ENCODE measurements at regions not wholly inside any gene's neighbourhood (a gene's known extent, or its start where the extent isn't known, plus 50 kb on each side); places are given as distances from the start of the nearest gene placed in this dataset.

- Histone ChIP-seq H3K27me3 (replicated peaks in 1 of 7) (peaks cover 0 to 18% (median 0%) of the 10 kb centered on the region in 7 donors), H3K4me1 (peaks cover 0 to 2% (median 0%) of the 10 kb centered on the region in 6 donors), H3K36me3 (no peaks in the 10 kb centered on the region), H3K9me3 (peaks cover 0 to 7% (median 0%) of the 10 kb centered on the region in 8 donors), H3K4me3 (no peak overlapping the region), H3K27ac (no peak overlapping the region)
- intact Hi-C loops (cut with DNase I; ENCODE audit: low total_unique reads): no loop called here
- TF ChIP-seq POLR2A (IDR thresholded peaks at IDR 0.05): no peak
- no peak for TF ChIP-seq CTCF (IDR thresholded peaks at IDR 0.05 in 8 of 11, conservative IDR thresholded peaks at IDR 0.05 in 3 of 11)
- no peak for TF ChIP-seq POLR2AphosphoS5 (IDR thresholded peaks at IDR 0.05)
- DNase-seq: no peak
- 65 to 91% (median 72%) methylated on average over 6 to 8 of the region's 8 CpGs for WGBS, 5 donors
Observed at GRCh38 chr1:25043228-25043580, 113.1 kb upstream of the RUNX3 start.

GRCh38 chr1:25042331-25043227 lies 112.5 kb upstream of the RUNX3 start:
- no peak overlapping the region for H3K4me3 ChIP-seq
- DNase-seq: no peak
- H3K36me3 ChIP-seq: no peaks in the 10 kb centered on the region
- intact Hi-C loops (cut with DNase I; ENCODE audit: low total_unique reads): no loop called here
- peaks cover 0 to 7% (median 0%) of the 10 kb centered on the region in 8 donors for H3K9me3 ChIP-seq
- H3K27me3 ChIP-seq (replicated peaks in 1 of 7): peaks cover 0 to 18% (median 0%) of the 10 kb centered on the region in 7 donors
- TF ChIP-seq POLR2A (IDR thresholded peaks at IDR 0.05) (no peak), POLR2AphosphoS5 (IDR thresholded peaks at IDR 0.05) (no peak), CTCF (IDR thresholded peaks at IDR 0.05 in 8 of 11, conservative IDR thresholded peaks at IDR 0.05 in 3 of 11) (no peak)
- H3K27ac ChIP-seq: no peak overlapping the region
- H3K4me1 ChIP-seq: peaks cover 0 to 9% (median 2%) of the 10 kb centered on the region in 6 donors
- WGBS, 5 donors: 70 to 80% (median 72%) methylated on average over 10 to 13 of the region's 13 CpGs

GRCh38 chr1:25041916-25042315 lies 111.8 kb upstream of the RUNX3 start:
- intact Hi-C loops (cut with DNase I; ENCODE audit: low total_unique reads): no loop called here
- Histone ChIP-seq H3K27me3 (replicated peaks in 1 of 7) (peaks cover 0 to 18% (median 0%) of the 10 kb centered on the region in 7 donors), H3K36me3 (no peaks in the 10 kb centered on the region), H3K4me1 (peaks cover 0 to 15% (median 8%) of the 10 kb centered on the region in 6 donors), H3K27ac (no peak overlapping the region), H3K4me3 (no peak overlapping the region), H3K9me3 (peaks cover 0 to 7% (median 0%) of the 10 kb centered on the region in 8 donors)
- TF ChIP-seq POLR2A (IDR thresholded peaks at IDR 0.05): no peak
- TF ChIP-seq CTCF (IDR thresholded peaks at IDR 0.05 in 8 of 11, conservative IDR thresholded peaks at IDR 0.05 in 3 of 11): no peak
- TF ChIP-seq POLR2AphosphoS5 (IDR thresholded peaks at IDR 0.05): no peak
- DNase-seq: no peak
- 55 to 71% (median 59%) methylated on average over 3 to 4 of the region's 4 CpGs for WGBS, 5 donors

- Histone ChIP-seq H3K36me3 (no peaks in the 10 kb centered on the region), H3K4me1 (peaks cover 0 to 30% (median 12%) of the 10 kb centered on the region in 6 donors), H3K9me3 (peaks cover 0 to 7% (median 0%) of the 10 kb centered on the region in 8 donors), H3K27ac (no peak overlapping the region), H3K27me3 (replicated peaks in 1 of 7) (peaks cover 0 to 18% (median 0%) of the 10 kb centered on the region in 7 donors), H3K4me3 (no peak overlapping the region)
- 78 to 86% (median 82%) methylated on average over 10 to 11 of the region's 11 CpGs for WGBS, 5 donors
- no peak for DNase-seq
- intact Hi-C loops (cut with DNase I; ENCODE audit: low total_unique reads): no loop called here
- no peak for TF ChIP-seq POLR2AphosphoS5 (IDR thresholded peaks at IDR 0.05)
- TF ChIP-seq CTCF (IDR thresholded peaks at IDR 0.05 in 8 of 11, conservative IDR thresholded peaks at IDR 0.05 in 3 of 11): no peak
- TF ChIP-seq POLR2A (IDR thresholded peaks at IDR 0.05): no peak
Observed at GRCh38 chr1:25040122-25040685, 110.1 kb upstream of the RUNX3 start.

Measured in spleen (tissue), 11 donors.